HG02759 (cell line): ENCODE measurements at regions not wholly inside any gene's neighbourhood (a gene's known extent, or its start where the extent isn't known, plus 50 kb on each side); places are given as distances from the start of the nearest gene placed in this dataset.

Experiments
- ATAC-seq: cut with Tn5 transposase; IDR thresholded peaks from one replicate; pipeline ENCODE4 v1.9.1; 2021; ENCODE audit warnings: mild to moderate bottlenecking, moderate library complexity; ENCODE audit not compliant: unreplicated experiment

DNA sequence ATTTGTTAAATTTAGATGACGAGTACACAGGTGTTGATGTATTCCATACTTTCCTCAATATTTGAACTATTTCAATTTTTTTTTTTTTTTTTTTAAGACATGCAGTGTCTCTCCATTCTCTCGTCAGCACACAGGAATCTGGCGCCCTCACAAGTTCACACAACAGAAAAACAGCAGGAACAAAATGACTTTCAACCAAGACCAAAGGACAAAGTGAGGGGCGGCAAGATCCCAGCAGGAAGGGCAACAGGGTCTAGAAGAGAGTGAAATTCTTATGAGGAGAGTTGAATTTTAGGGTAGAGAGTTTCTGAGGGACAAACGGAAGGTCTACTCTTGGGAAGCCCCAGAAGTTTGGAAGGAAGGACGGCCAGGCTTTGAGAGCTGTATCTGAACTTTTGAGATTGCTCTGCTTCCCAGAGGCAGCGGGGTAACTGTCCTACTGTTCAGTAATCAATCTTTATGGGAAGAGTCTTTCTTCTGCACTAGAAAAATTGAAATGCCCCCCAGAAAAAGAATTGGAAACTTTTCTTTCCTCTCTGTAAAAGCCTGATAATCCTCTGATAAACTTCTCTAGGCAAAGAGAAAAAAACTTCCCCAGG lies 760.2 kb downstream of the RAB28 start:
- no peak for ATAC-seq

DNA sequence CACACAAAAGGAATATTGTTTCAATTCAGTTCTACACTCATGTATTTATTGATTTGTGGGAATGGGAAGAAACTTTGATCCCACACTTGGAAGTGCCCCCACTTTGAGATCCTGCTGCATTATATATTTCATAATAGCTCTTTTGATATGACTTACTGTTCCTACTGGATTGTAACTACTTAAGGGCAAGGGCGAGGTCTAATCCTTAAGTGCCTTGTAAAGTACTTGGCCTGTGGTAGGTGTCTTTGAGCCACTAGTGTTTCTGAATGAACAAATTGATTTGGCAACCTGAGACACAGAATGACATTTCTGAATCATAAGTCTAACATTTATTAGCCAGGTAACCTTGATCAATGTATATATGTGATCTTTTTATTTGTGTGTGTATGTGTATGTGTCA lies 767.2 kb downstream of the RAB28 start:
- no peak for ATAC-seq

DNA sequence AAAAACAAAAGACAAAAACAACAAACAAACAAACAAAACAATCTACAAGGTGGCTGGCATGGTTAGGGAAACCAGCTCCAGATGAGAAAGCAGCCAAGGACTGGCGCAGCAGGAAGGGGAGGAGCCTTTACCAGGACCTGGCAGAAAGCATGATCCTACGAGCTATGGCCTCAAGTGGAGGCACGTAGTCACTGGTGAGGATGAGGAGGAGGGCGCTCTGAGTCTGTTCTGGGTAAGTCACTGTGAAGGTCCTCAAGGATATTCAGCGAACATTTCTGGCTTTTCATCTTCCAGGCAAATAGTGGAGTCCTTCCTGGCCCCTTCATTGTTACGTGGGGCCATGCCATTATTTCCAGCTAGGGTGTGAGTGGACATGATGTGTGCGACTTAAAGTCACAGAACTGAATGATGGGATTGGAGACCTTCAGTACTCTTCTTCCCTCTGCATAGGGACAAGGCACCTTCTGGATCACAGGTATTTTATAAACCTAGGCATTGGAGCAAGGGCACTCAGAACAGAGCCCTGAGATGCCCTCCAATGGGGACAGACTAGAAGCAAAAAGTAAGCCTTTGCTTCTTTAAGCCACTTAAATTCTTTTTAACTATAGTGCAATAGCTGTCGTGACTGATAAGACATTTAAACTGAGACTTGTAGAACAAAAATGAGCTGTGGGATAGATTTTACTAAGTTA lies 771.3 kb downstream of the RAB28 start:
- no peak for ATAC-seq

DNA sequence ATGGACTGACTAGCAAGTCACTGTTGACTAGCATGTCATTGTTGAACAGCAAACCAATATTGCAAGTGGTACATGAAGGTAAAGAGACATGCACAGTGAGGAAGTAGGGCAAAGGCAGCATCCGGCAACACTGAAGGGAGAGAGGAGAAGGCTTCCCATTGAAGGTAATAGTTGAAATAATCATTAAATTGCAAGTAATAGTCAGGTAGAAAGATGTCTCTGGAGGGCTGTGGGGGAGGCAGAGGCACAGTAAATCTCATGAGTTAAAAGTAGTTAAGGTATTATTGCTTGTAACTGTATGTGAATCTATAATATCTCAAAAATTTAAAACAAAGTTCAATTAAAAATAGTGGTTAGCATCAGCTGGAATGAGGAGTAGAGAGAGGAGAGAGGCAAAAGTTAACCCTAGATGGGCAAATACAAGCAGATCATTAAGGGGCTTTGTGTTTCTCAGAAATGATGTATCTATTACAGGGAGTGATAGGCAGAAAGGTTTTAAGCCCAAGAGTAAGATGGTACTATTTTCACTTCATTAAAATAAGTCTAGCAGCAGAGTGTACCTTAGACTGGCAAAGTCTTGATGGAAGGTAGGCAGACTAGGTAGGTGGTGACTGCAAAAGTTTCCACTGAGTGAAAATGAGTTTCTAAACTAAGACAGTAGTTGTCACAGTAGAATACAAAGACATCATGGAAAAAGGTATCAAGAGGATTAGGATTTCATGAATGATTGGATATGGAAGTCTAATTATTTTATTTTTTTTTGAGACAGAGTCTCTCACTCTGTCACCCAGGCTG lies 776.6 kb downstream of the RAB28 start:
- ATAC-seq: no peak

DNA sequence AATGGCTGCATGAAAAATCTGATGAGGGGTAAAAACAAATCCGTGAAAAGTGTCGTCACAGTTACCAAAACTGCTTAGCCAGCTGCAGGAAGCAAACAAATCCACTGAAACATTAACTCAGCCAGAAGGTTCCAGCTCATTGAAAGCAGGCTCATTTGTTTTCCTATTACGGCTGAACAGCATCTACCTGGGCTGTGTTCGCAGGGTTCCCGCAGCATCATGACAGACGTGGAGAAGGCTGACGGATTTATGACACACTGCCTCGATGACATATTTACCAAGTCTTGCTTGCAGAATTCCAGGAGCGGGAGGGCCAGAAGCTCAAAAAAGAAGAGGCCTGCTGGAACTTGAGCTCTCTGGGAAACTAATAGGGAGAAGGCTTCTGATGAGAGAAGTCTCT lies 781.1 kb downstream of the RAB28 start:
- no peak for ATAC-seq

- ATAC-seq: no peak
These were observed 782.8 kb downstream of the RAB28 start for GRCh38 chr4:12701384-12701783.

GRCh38 chr4:12697970-12698369 lies 786.2 kb downstream of the RAB28 start:
- no peak for ATAC-seq

GRCh38 chr4:12692815-12693214 lies 791.3 kb downstream of the RAB28 start:
- ATAC-seq: no peak

DNA sequence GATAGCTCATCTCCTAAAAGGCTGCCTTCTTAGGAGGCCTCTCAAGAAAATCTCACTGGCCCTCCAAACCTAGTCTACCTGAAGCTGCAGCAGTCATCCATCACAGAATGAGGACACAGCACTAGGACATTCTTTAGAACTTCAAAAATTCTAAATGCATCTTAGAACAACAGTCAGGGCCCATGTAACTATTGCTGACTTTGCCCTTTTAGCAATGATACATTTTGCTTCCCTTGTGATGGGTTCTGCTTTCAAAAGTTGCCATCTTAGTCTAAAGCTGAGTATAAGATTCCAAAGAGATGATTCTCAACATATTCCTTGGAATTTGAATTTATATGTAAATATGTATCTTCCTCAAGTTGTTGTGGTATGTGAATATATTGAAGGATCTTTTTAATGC lies 793.0 kb downstream of the RAB28 start:
- no peak for ATAC-seq

- no peak for ATAC-seq
These were observed 794.7 kb downstream of the RAB28 start for GRCh38 chr4:12689457-12689856.

DNA sequence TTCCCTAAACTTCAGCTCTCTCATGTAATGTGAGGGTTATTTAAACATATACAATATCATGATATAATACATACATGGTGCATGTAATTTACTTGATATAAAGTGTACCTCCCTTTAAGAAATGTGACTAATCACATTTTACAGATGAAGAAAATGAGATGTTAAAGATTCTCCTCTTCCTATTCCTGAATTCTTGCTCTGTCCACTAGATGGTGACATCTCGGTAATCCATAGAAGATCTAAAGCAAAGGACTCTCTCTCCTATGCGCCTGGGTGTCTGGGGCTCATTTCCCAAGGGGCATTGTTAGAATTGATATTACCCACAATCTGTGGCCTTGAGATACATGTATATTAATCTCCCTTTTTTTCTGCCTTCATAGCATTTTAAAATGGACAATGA lies 804.9 kb downstream of the RAB28 start:
- no peak for ATAC-seq

DNA sequence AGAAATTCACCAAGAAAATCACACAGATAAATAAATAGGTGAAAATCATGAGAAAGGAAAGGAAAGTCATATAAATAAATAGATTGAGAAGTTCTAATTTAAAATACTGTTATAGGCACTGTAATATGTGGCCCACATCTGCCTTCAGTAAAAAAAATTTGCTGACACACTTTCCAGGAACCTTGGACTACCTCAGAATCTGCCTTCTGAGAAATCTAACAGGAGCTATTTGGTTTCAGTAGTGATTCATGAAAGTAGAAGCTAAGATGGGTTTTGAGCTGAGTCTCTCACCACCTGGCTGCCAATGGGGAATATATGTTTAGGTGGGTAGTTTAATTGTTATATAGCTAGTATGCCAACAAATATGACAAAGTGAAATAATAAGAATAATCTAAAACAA lies 810.0 kb downstream of the RAB28 start:
- ATAC-seq: no peak

DNA sequence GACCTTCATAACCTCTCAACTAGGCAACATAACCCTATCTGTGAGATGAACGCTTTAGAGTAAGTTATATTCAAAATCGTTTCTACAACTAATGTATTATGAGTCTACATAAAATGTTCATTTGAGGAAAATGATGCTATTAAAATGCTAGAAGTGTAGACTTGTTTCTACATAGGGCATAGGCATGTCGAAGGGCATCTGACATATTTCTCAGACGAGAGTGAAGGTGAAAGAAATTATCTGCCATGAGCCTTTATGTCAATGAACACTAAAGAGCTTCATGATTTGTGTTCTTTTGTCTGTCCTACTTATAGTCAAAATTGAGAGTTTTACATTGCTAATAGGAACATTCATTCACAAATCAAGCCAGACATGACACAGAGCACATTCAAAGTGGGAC lies 811.8 kb downstream of the RAB28 start:
- no peak for ATAC-seq

GRCh38 chr4:12658146-12658545 lies 826.0 kb downstream of the RAB28 start:
- ATAC-seq: no peak

DNA sequence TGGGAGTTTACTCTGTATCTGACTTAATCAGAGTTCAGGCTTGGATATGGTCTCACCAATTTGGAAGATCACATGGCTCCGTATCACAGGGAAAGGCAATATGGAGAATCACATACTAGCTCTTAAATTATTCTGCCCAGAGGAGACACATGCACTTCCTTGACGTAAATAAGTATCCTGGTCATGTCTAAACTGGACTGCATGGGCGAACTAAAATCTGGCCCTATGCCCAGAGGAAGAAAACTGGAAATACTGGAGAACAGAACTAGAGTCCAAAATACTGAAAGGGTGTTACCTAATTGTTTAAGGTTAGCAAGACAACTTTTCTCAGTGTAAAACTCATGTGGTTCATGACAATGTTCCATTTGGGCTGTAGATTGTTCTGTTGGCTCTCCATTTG lies 832.3 kb downstream of the RAB28 start:
- ATAC-seq: no peak

DNA sequence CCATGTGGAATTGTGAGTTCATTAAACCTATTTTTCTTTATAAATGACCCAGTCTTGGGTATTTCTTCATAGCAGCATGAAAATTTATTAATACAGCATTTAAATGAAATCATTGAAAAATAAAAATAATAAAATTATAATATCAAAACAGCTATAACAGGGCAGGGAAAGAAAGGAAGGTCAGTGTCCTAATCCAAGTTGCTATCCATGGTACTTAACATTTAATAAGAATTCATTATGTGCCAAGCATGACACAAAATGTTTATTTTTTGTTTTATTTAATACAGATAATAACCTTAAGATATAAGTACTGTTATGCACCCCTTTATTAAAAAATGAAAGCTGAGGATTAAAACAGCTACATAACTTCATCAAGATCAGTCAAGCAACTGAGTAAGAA lies 838.4 kb downstream of the RAB28 start:
- no peak for ATAC-seq

DNA sequence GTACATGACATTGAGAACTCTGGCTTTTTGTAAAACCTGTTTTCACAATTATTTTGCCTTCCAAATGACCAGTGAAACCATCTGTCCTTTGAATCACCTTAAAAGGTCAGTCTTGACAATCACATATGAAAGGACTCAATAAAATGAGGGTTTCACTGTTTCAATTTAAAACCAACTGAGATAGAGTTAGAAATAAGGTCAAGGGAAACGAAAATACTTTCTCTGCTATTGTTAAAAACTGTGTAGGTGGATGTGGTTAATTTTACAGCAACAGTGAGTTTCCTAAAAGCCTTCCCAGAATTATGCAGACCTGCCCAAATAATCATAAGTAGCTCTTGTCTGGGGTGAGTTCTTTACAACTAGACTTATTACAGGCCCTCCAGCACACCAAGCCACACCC lies 839.9 kb downstream of the RAB28 start:
- no peak for ATAC-seq

DNA sequence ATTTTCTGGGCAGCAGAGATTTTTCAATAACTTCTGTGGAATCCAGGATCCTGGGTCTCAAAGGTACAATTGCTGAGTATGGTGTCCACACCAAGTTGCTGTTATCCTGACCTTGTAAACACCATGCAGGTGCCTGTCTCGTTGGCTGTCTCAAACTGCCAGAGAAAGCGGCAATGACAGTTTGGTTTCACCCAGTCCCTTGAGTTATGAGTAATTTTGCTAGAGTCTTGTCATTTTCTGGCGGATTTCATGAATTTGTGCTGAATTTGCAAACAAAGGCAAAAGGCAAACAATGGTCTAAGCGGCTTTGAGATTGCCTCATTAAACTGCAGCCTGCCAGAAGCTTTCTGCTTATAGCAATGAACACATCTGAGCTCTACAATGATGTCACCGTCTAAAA lies 847.9 kb downstream of the RAB28 start:
- ATAC-seq: no peak

DNA sequence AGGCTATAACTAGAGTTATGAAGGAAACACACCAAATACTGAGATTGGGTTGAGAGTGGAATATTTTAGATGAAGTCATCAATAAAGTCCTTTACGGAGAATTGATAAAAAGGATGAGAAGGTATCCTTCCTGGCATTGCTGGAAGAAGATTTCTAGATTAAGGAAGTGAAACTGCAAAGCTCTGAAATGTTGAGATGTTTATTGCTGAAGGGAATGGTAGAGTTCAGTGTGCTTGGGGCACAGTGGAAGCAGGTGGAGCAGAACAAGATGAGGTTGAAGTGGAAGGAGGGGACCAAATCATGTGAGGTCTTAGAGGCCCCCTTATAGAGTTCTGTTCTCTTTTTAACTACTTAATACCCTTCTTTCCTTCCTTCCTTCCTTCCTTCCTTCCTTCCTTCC lies 848.5 kb downstream of the RAB28 start:
- ATAC-seq: no peak

GRCh38 chr4:12633053-12633651 lies 851.0 kb downstream of the RAB28 start:
- ATAC-seq: peak; percentile 99

DNA sequence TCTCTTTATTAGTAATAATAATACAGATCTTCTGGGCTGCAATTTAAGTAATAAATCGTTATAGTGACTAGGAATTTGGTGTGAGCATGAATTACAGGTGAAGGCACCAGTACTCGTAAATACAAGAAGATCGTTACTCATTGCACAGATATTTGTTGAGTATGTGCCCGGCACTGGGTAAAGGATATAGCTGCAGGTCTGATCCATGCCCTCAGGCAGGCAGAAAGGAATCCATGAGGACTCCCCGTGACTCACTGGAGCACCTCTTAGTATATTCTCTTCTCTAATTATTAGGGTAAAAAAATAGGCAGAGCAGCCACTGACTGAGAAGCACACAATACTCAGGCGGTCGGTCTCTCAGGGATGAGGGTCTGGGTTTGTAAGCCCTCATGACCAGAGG lies 868.3 kb downstream of the RAB28 start:
- no peak for ATAC-seq

GRCh38 chr4:12612876-12613275 lies 871.3 kb downstream of the RAB28 start:
- no peak for ATAC-seq
